ENCODE measurements at regions not wholly inside any gene's neighbourhood (a gene's known extent, or its start where the extent isn't known, plus 50 kb on each side); places are given as distances from the start of the nearest gene placed in this dataset.

DNA sequence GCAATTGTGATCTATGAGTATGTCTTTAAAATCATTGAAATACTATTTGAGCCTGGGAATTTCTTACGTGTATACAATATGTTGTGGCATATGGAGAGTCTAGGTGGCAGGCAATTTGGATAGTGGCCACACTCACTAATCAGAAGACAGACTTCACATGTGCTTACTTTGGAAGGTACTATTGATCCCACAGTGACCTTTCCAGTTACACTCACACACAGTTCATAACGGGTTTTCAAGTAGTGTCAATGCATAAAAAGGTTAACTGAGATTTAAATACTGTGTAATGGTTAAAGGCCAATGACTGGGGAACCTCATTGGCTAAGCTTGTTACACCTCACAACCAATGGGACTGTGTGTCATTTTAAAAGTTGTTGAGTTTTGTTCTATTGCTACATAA lies 783.2 kb downstream of the RPA4 start:
- Histone ChIP-seq H3K36me3 (ENCODE audit: control insufficient read depth, insufficient read depth, low read length) (no peaks in the 10 kb centered on the region), H3K4me3 (ENCODE audit: low read depth, low read length) (no peak overlapping the region), H3K27ac (ENCODE audit: insufficient read depth, low read length, poor library complexity, severe bottlenecking) (no peak overlapping the region), H3K27me3 (ENCODE audit: control insufficient read depth, insufficient read depth, low read length) (no peaks in the 10 kb centered on the region), H3K9me3 (ENCODE audit: control insufficient read depth in 2 of 2, low read length in 2 of 2) (no peaks in the 10 kb centered on the region), H3K4me1 (ENCODE audit: control insufficient read depth, insufficient read depth, low read length, poor library complexity, severe bottlenecking) (no peaks in the 10 kb centered on the region)
- Mint-ChIP-seq H3K4me3 (no peak overlapping the region), H3K9me3 (peaks cover 0 to 2% (median 0%) of the 10 kb centered on the region in 7 donors), H3K36me3 (no peaks in the 10 kb centered on the region), H3K27me3 (peaks cover 4% of the 10 kb centered on the region), H3K27ac (no peak overlapping the region), H3K4me1 (no peaks in the 10 kb centered on the region)
- ATAC-seq (ENCODE audit: low read depth in 2 of 2) (no peak), DNase-seq (no peak)

DNA sequence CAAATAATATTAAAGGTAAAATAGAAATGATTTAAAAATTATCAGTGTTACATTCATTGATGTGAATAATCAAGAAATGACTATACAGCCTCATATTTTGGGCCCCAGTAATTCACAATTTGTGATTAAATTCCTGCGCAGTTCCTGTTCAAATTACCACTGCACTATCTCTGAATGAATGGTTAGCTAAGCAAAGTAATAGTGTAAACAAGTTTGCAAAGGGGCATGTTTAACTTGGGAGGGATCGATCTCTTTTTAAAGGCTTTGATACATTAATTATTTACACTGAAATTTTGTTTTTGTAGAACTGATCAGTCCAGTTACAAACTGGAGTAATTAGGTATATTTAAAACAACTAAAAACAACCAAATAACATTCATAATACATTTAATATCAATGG lies 784.4 kb downstream of the RPA4 start:
- H3K27ac Mint-ChIP-seq = no peak overlapping the region
- H3K4me1 Mint-ChIP-seq = no peaks in the 10 kb centered on the region
- Histone ChIP-seq H3K9me3 (ENCODE audit: control insufficient read depth in 2 of 2, low read length in 2 of 2) (no peaks in the 10 kb centered on the region), H3K27ac (ENCODE audit: insufficient read depth, low read length, poor library complexity, severe bottlenecking) (no peak overlapping the region), H3K27me3 (ENCODE audit: control insufficient read depth, insufficient read depth, low read length) (no peaks in the 10 kb centered on the region), H3K36me3 (ENCODE audit: control insufficient read depth, insufficient read depth, low read length) (no peaks in the 10 kb centered on the region), H3K4me1 (ENCODE audit: control insufficient read depth, insufficient read depth, low read length, poor library complexity, severe bottlenecking) (no peaks in the 10 kb centered on the region), H3K4me3 (ENCODE audit: low read depth, low read length) (no peak overlapping the region)
- no peak overlapping the region for H3K4me3 Mint-ChIP-seq
- H3K27me3 Mint-ChIP-seq = no peaks in the 10 kb centered on the region
- ATAC-seq (ENCODE audit: low read depth in 2 of 2) (no peak), DNase-seq (no peak)
- H3K36me3 Mint-ChIP-seq = no peaks in the 10 kb centered on the region
- peaks cover 0 to 2% (median 0%) of the 10 kb centered on the region in 7 donors for H3K9me3 Mint-ChIP-seq

DNA sequence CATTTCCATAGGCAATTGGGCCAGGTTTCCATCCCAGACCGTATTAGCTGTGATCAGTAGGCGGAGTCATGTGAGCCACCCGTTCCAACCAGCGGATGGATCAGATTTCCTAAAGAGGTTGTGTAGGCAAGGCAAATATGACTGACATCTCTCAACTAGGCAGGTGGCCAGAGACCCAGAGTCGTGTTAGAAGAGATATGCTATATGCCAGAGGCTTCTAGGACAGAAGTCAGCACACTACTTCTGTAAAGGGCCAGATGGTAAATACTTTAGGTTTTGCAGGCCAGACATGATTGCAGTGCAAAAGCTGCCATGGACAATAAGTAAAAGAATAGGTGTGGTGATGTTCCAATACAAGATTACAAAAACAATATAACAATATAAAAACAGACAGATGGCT lies 788.4 kb downstream of the RPA4 start:
- ATAC-seq (ENCODE audit: low read depth in 2 of 2) (no peak), DNase-seq (no peak)
- no peaks in the 10 kb centered on the region for H3K27me3 ChIP-seq (ENCODE audit: control insufficient read depth, insufficient read depth, low read length)
- no peak overlapping the region for H3K27ac Mint-ChIP-seq
- H3K9me3 ChIP-seq (ENCODE audit: control insufficient read depth in 2 of 2, low read length in 2 of 2) = no peaks in the 10 kb centered on the region
- H3K4me1 Mint-ChIP-seq = no peaks in the 10 kb centered on the region
- H3K4me3 ChIP-seq (ENCODE audit: low read depth, low read length) = no peak overlapping the region
- H3K4me1 ChIP-seq (ENCODE audit: control insufficient read depth, insufficient read depth, low read length, poor library complexity, severe bottlenecking) = no peaks in the 10 kb centered on the region
- H3K27me3 Mint-ChIP-seq = peaks cover 4% of the 10 kb centered on the region
- H3K36me3 Mint-ChIP-seq = no peaks in the 10 kb centered on the region
- H3K4me3 Mint-ChIP-seq = no peak overlapping the region
- H3K36me3 ChIP-seq (ENCODE audit: control insufficient read depth, insufficient read depth, low read length) = no peaks in the 10 kb centered on the region
- H3K9me3 Mint-ChIP-seq = peaks cover 0 to 2% (median 0%) of the 10 kb centered on the region in 7 donors
- no peak overlapping the region for H3K27ac ChIP-seq (ENCODE audit: insufficient read depth, low read length, poor library complexity, severe bottlenecking)

DNA sequence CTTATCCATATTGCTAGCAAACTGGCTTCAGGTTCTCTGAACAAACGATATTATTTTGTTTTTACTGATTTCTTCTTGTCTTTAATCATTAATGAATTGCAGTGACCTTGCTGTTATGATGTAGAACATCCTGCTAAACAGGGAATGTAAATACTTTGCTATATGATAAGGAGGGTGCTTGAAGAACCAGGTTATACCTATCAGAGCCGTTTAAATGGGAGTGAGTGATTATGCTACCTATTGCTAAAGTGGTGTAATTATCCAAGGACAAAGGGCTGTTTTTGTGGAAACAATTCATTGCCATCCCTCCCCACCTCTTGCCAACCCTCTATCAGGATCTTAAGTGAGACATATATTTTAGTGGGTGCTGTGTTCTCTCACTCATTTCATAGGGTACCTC lies 788.9 kb downstream of the RPA4 start:
- peaks cover 0 to 2% (median 0%) of the 10 kb centered on the region in 7 donors for H3K9me3 Mint-ChIP-seq
- no peak for ATAC-seq (ENCODE audit: low read depth in 2 of 2)
- H3K4me3 Mint-ChIP-seq = no peak overlapping the region
- H3K27ac Mint-ChIP-seq = no peak overlapping the region
- H3K27me3 Mint-ChIP-seq = peaks cover 4% of the 10 kb centered on the region
- no peaks in the 10 kb centered on the region for H3K4me1 Mint-ChIP-seq
- Histone ChIP-seq H3K27me3 (ENCODE audit: control insufficient read depth, insufficient read depth, low read length) (no peaks in the 10 kb centered on the region), H3K27ac (ENCODE audit: insufficient read depth, low read length, poor library complexity, severe bottlenecking) (no peak overlapping the region), H3K36me3 (ENCODE audit: control insufficient read depth, insufficient read depth, low read length) (no peaks in the 10 kb centered on the region), H3K4me1 (ENCODE audit: control insufficient read depth, insufficient read depth, low read length, poor library complexity, severe bottlenecking) (no peaks in the 10 kb centered on the region), H3K9me3 (ENCODE audit: control insufficient read depth in 2 of 2, low read length in 2 of 2) (no peaks in the 10 kb centered on the region), H3K4me3 (ENCODE audit: low read depth, low read length) (no peak overlapping the region)
- DNase-seq = no peak
- no peaks in the 10 kb centered on the region for H3K36me3 Mint-ChIP-seq

DNA sequence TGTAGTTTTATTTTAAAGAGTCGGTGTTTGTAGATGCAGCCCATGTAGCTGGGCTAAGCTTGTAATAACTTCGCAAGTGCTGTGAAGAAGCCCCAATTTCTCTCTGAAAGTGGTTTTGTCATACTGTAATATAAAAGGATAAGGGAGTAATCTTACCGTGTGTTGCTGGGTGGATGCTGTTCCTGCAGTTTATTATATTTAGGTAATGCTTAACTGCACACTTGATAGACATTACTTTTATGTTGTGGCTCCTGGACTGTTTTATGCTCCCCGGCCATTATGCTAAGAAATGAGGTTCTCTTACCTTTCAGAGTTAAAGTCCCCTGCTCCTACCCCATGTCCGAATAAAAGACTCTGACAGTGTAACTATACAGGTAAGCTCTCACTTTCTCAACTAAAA lies 789.4 kb downstream of the RPA4 start:
- Mint-ChIP-seq H3K27me3 (peaks cover 4% of the 10 kb centered on the region), H3K36me3 (no peaks in the 10 kb centered on the region), H3K27ac (no peak overlapping the region), H3K4me3 (no peak overlapping the region), H3K4me1 (no peaks in the 10 kb centered on the region), H3K9me3 (peaks cover 0 to 5% (median 0%) of the 10 kb centered on the region in 7 donors)
- ATAC-seq (ENCODE audit: low read depth in 2 of 2) = no peak
- no peaks in the 10 kb centered on the region for H3K36me3 ChIP-seq (ENCODE audit: control insufficient read depth, insufficient read depth, low read length)
- H3K9me3 ChIP-seq (ENCODE audit: control insufficient read depth in 2 of 2, low read length in 2 of 2) = no peaks in the 10 kb centered on the region
- no peaks in the 10 kb centered on the region for H3K4me1 ChIP-seq (ENCODE audit: control insufficient read depth, insufficient read depth, low read length, poor library complexity, severe bottlenecking)
- no peak for DNase-seq
- no peak overlapping the region for H3K27ac ChIP-seq (ENCODE audit: insufficient read depth, low read length, poor library complexity, severe bottlenecking)
- H3K27me3 ChIP-seq (ENCODE audit: control insufficient read depth, insufficient read depth, low read length) = no peaks in the 10 kb centered on the region
- no peak overlapping the region for H3K4me3 ChIP-seq (ENCODE audit: low read depth, low read length)

DNA sequence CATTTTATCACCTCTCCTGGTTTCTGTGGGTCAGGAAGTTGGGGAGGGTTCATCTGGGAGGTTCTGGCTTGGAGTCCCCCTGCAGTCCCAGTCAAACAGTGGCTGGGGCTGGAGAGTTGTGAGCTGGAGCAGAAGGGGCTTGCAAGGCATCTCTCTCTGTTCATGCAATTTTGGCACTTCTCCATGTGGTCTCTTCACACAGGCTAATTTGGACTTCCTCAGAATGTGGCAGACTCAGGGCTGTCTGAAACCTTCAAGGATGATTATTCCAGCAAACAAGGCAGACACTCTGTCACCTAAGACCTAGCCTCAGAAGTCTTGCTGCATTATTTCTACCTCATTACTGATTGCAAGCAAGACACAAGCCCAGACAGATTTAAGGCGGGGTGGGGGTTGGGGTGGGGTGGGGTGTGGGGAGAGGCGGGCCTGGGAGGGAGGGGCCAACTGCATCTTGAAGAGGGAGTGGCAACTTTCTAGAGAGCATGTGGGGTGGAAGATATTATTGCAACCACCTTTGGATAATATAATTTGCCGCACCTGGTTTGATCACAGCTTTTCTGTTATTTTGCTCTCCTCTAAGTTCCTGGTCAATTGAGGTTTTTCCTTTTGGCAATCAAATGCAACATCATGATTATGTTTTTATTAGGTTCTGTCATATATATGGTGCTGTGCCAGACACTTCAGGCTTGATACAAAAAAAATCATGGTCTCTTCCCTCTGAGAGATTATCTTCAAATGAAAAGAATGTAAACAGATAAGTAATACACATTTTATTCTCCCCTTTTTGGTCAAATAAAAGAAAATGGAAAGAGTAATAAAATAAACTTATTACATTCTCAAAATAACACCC lies 799.5 kb downstream of the RPA4 start:
- Histone ChIP-seq H3K9me3 (ENCODE audit: control insufficient read depth in 2 of 2, low read length in 2 of 2) (no peaks in the 10 kb centered on the region), H3K4me1 (ENCODE audit: control insufficient read depth, insufficient read depth, low read length, poor library complexity, severe bottlenecking) (no peaks in the 10 kb centered on the region), H3K36me3 (ENCODE audit: control insufficient read depth, insufficient read depth, low read length) (no peaks in the 10 kb centered on the region), H3K4me3 (ENCODE audit: low read depth, low read length) (no peak overlapping the region), H3K27me3 (ENCODE audit: control insufficient read depth, insufficient read depth, low read length) (no peaks in the 10 kb centered on the region), H3K27ac (ENCODE audit: insufficient read depth, low read length, poor library complexity, severe bottlenecking) (no peak overlapping the region)
- Mint-ChIP-seq H3K9me3 (peaks cover 0 to 2% (median 0%) of the 10 kb centered on the region in 7 donors), H3K4me1 (no peaks in the 10 kb centered on the region), H3K4me3 (no peak overlapping the region), H3K27me3 (no peaks in the 10 kb centered on the region), H3K27ac (no peak overlapping the region), H3K36me3 (no peaks in the 10 kb centered on the region)
- no peak for DNase-seq
- no peak for ATAC-seq (ENCODE audit: low read depth in 2 of 2)

DNA sequence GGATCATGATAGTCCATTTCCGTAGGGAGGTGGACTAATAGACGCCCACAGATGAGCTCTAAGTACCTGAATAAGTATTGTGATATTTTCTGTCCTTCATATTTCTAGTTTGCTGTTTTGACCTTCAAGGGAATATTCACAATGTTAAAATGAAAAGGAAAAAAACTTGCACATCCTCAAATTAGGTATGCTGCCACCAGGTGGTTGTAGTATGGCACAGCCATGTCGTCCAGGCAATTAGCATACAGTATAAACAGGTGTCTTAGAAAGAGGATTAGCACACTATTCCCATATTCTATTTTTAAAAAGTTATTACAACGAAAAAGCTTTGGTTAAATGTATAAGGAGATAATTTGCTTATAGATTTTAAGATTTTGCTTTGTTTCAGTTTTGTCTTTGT lies 802.0 kb downstream of the RPA4 start:
- H3K36me3 ChIP-seq (ENCODE audit: control insufficient read depth, insufficient read depth, low read length) = no peaks in the 10 kb centered on the region
- ATAC-seq (ENCODE audit: low read depth in 2 of 2) (no peak), DNase-seq (peak in 2 of 3 donors; percentile 13 to 39)
- H3K4me1 ChIP-seq (ENCODE audit: control insufficient read depth, insufficient read depth, low read length, poor library complexity, severe bottlenecking) = no peaks in the 10 kb centered on the region
- no peak overlapping the region for H3K27ac ChIP-seq (ENCODE audit: insufficient read depth, low read length, poor library complexity, severe bottlenecking)
- no peaks in the 10 kb centered on the region for H3K9me3 ChIP-seq (ENCODE audit: control insufficient read depth in 2 of 2, low read length in 2 of 2)
- no peaks in the 10 kb centered on the region for H3K27me3 ChIP-seq (ENCODE audit: control insufficient read depth, insufficient read depth, low read length)
- Mint-ChIP-seq H3K27me3 (peaks cover 4% of the 10 kb centered on the region), H3K4me1 (no peaks in the 10 kb centered on the region), H3K27ac (no peak overlapping the region), H3K9me3 (peaks cover 0 to 3% (median 0%) of the 10 kb centered on the region in 7 donors), H3K4me3 (no peak overlapping the region), H3K36me3 (no peaks in the 10 kb centered on the region)
- no peak overlapping the region for H3K4me3 ChIP-seq (ENCODE audit: low read depth, low read length)

DNA sequence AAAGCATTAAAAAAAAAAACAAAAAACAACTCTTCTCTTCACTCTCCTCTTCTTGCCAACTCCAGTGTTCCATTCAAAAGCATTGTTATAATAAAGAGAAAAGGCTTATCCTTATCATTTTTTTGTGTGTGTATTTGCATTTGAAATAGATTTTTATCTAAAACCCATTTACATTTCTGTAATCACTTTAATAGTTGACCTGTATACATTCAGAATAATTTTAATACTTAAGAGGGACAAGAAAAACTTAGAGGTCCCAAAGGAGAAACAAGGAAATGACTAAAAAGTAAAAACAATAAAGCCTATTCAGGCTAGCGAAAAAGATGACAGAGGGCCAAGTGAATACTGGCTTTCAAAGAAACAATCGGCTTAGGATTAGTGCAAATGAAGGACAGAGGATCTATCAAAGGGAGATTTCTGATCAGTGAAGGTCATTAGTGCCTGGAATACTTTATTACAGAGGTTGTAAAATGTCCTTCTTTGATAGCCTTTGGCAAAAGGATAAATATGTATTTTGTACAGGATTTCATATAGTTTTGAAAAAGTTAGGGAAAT lies 808.3 kb downstream of the RPA4 start:
- no peak for DNase-seq
- H3K27me3 Mint-ChIP-seq = peaks cover 4% of the 10 kb centered on the region
- peaks cover 0 to 2% (median 0%) of the 10 kb centered on the region in 7 donors for H3K9me3 Mint-ChIP-seq

More for the DNA sequence above, 808.3 kb downstream of the RPA4 start:
- Histone ChIP-seq H3K4me1 (ENCODE audit: control insufficient read depth, insufficient read depth, low read length, poor library complexity, severe bottlenecking) (no peaks in the 10 kb centered on the region), H3K27ac (ENCODE audit: insufficient read depth, low read length, poor library complexity, severe bottlenecking) (no peak overlapping the region), H3K36me3 (ENCODE audit: control insufficient read depth, insufficient read depth, low read length) (no peaks in the 10 kb centered on the region), H3K27me3 (ENCODE audit: control insufficient read depth, insufficient read depth, low read length) (no peaks in the 10 kb centered on the region), H3K9me3 (ENCODE audit: control insufficient read depth in 2 of 2, low read length in 2 of 2) (no peaks in the 10 kb centered on the region), H3K4me3 (ENCODE audit: low read depth, low read length) (no peak overlapping the region)
- Mint-ChIP-seq H3K4me3 (no peak overlapping the region), H3K4me1 (no peaks in the 10 kb centered on the region), H3K36me3 (no peaks in the 10 kb centered on the region), H3K27ac (no peak overlapping the region)
- ATAC-seq (ENCODE audit: low read depth in 2 of 2) = no peak

Measured in CD4-positive, CD25-positive, alpha-beta regulatory T cell (primary cell).